AG09319 (cell line): ENCODE measurements at regions not wholly inside any gene's neighbourhood (a gene's known extent, or its start where the extent isn't known, plus 50 kb on each side); places are given as distances from the start of the nearest gene placed in this dataset.

Experiments used
- DNase-seq: peaks from one replicate; pipeline ENCODE4 v3.0.0-alpha.2; 2010; ENCODE audit warnings: low read depth; ENCODE audit errors: extremely low read depth
- CTCF ChIP-seq: IDR thresholded peaks from 2 replicates; pipeline ENCODE4 v1.5.1; 2011; ENCODE audit warnings: low read depth, mild to moderate bottlenecking, inconsistent platforms, low read length, moderate library complexity

- DNase-seq: no peak
- TF ChIP-seq CTCF: no peak
Measured at GRCh38 chr9:126093771-126094170, 232.9 kb upstream of the MVB12B start.

- no peak for DNase-seq
- no peak for TF ChIP-seq CTCF
Measured at GRCh38 chr9:126095546-126096190, 231.0 kb upstream of the MVB12B start.

DNA sequence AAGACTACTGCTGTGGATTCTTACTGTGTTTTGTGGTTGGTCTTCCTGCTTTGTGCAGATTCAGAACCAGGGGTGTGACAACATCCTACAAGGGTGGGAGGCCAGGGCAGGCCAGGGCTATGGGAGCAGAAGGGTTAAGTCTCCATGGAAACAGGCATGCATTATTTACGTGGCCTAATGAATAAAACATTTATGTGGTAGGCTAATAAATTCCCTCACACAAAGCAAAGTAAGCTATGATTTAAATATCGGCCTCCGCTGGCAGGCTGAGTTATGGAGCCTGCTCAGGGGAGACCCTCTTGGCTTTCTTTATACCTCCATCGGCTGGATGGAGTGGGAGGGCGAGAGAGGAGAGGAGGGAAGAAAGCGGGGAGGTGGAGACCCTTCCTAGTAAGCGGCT, 230.3 kb upstream of the MVB12B start:
- DNase-seq: no peak
- TF ChIP-seq CTCF: no peak

DNA sequence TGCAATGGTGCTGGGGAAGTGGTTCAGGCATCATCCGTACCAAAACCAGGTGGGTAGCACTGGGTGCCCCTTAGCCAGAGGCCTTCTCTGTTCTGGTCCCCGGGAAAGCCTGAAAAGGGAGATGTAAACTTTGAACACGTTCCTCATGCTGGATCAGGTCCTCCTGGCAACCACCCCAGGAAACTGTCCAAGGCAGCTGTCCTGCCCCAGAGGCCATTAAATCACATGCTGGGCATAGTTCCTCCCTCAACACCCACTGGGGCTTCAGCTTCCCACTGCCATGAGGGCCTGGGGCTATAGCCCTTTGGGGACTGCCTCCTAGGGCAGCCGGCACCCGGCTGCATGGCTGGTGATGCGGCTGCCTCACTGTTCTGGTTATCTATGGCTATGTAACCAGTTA, 228.9 kb upstream of the MVB12B start:
- TF ChIP-seq CTCF: no peak
- DNase-seq: no peak

- TF ChIP-seq CTCF: no peak
- DNase-seq: no peak
Measured at GRCh38 chr9:126106404-126106803, 220.2 kb upstream of the MVB12B start.

DNA sequence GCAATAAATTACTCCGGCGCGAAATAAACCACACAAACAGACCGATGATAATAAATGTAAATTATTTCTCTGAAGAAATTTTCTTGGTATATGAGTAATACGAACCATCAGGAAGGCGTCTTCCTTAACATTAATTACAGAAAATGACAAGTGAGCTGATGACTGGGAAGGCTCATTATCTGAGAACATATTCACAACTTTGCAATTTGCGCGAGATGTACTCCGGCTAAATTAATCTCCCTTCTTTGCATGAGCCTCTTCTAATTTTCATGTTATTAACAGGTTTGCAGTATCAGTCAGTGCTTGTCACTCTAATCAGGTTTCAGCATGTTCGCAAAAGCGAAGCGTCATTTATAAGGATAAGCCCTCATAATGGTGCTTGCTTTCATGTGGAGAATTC, 218.9 kb upstream of the MVB12B start:
- no peak for DNase-seq
- no peak for TF ChIP-seq CTCF

DNA sequence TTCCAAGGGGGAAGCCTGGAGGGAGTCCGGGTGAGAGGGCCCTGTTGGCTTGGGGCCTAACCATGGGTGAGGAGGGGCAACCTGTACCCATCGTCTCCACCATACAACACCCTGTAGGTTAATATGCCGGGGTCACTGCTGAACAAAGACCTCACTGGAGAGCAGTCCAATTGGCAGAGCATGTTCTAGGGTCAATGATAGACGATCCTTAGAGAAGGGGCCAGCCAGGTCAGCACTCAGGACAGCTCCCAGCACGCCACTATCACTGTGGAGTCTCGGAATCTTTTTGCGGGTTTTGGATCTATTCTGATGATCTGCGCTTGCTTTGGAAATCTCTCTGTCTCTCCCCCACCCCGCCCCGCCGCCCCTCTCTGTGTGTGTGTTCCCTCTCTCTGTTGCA, 218.4 kb upstream of the MVB12B start:
- no peak for TF ChIP-seq CTCF

More for the DNA sequence above, 218.4 kb upstream of the MVB12B start:
- DNase-seq: no peak
